HUES6 (cell line): ENCODE measurements at regions not wholly inside any gene's neighbourhood (a gene's known extent, or its start where the extent isn't known, plus 50 kb on each side); places are given as distances from the start of the nearest gene placed in this dataset.
"Not testable (repeated sequence)": the region's sequence is repeated elsewhere in the genome, so short reads cannot be mapped to it uniquely, and the experiment has no call there.

Experiments
- H3K27ac ChIP-seq: 2 replicates; pipeline ENCODE4 v1.7.0; 2013; ENCODE audit warnings: low read depth, mild to moderate bottlenecking, low read length, inconsistent platforms
- H3K27me3 ChIP-seq: 2 replicates; pipeline ENCODE4 v1.6.1; 2013; ENCODE audit warnings: low read length; ENCODE audit not compliant: control insufficient read depth, insufficient read depth
- H3K36me3 ChIP-seq: 2 replicates; pipeline ENCODE4 v1.6.1; 2013; ENCODE audit warnings: low read length; ENCODE audit not compliant: control insufficient read depth, insufficient read depth
- H3K4me1 ChIP-seq: 2 replicates; pipeline ENCODE4 v1.6.1; 2013; ENCODE audit warnings: low read length; ENCODE audit not compliant: control insufficient read depth, insufficient read depth
- H3K4me3 ChIP-seq: 2 replicates; pipeline ENCODE4 v1.5.1; 2013; ENCODE audit warnings: low read depth, low read length
- H3K9ac ChIP-seq: one replicate; pipeline ENCODE4 v1.6.1; 2013; ENCODE audit warnings: mild to moderate bottlenecking, low read length
- H3K9me3 ChIP-seq: 2 replicates; pipeline ENCODE4 v1.6.1; 2013; ENCODE audit warnings: low read depth, low read length; ENCODE audit not compliant: control insufficient read depth, insufficient read depth

- no peaks in the 10 kb centered on the region for H3K36me3 ChIP-seq
- no peak overlapping the region for H3K27ac ChIP-seq
- H3K9me3 ChIP-seq, result no peaks in the 10 kb centered on the region; the same call in 1 of the 2 replicates
- peaks cover 40% of the 10 kb centered on the region for H3K4me1 ChIP-seq
- no peaks in the 10 kb centered on the region for H3K27me3 ChIP-seq
- H3K9ac ChIP-seq, result no peak overlapping the region
- no peak overlapping the region for H3K4me3 ChIP-seq
These were observed 183.7 kb upstream of the LMCD1 start for GRCh38 chr3:8317661-8318649.

- Histone ChIP-seq H3K9me3 (no peaks in the 10 kb centered on the region; the same call in 1 of the 2 replicates), H3K4me3 (no peak overlapping the region), H3K36me3 (no peaks in the 10 kb centered on the region), H3K9ac (no peak overlapping the region), H3K27ac (no peak overlapping the region), H3K27me3 (no peaks in the 10 kb centered on the region), H3K4me1 (peaks cover 39% of the 10 kb centered on the region)
These were observed 181.5 kb upstream of the LMCD1 start for GRCh38 chr3:8319935-8320634.

- H3K4me1 ChIP-seq, result peaks cover 36% of the 10 kb centered on the region
- no peak overlapping the region for H3K4me3 ChIP-seq
- no peak overlapping the region for H3K27ac ChIP-seq
- no peaks in the 10 kb centered on the region for H3K36me3 ChIP-seq
- no peaks in the 10 kb centered on the region; the same call in 1 of the 2 replicates for H3K9me3 ChIP-seq
- no peak overlapping the region for H3K9ac ChIP-seq
- no peaks in the 10 kb centered on the region for H3K27me3 ChIP-seq
These were observed 180.7 kb upstream of the LMCD1 start for GRCh38 chr3:8320711-8321458.

GRCh38 chr3:8324747-8325146 is 176.9 kb upstream of the LMCD1 start:
- Histone ChIP-seq H3K9ac (no peak overlapping the region), H3K4me3 (no peak overlapping the region), H3K27ac (no peak overlapping the region), H3K4me1 (peaks cover 17% of the 10 kb centered on the region), H3K9me3 (no peaks in the 10 kb centered on the region), H3K27me3 (no peaks in the 10 kb centered on the region), H3K36me3 (no peaks in the 10 kb centered on the region)

- Histone ChIP-seq H3K9ac (no peak overlapping the region), H3K9me3 (no peaks in the 10 kb centered on the region), H3K27ac (no peak overlapping the region), H3K4me1 (peaks cover 14% of the 10 kb centered on the region), H3K27me3 (no peaks in the 10 kb centered on the region), H3K36me3 (no peaks in the 10 kb centered on the region), H3K4me3 (no peak overlapping the region)
These were observed 176.3 kb upstream of the LMCD1 start for GRCh38 chr3:8325306-8325705.

DNA sequence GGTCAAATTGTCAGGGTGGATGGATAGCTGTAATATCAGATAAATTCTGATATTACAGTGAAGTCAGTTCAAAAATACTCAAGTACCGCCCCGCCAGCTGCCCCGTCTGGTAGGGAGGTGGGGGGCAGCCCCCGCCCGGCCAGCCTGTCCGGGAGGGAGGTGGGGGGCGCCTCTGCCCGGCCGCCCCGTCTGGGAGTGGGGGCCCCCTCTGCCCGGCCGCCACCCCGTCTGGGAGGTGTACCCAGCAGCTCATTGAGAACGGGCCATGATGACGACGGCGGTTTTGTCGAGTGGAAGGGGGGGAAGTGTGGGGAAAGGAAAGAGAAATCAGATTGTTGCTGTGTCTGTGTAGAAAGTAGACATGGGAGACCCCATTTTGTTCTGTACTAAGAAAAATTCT is 175.8 kb upstream of the LMCD1 start:
- not testable (repeated sequence) for H3K9me3 ChIP-seq, H3K36me3 ChIP-seq, H3K27me3 ChIP-seq, H3K9ac ChIP-seq, H3K27ac ChIP-seq, H3K4me1 ChIP-seq, H3K4me3 ChIP-seq

GRCh38 chr3:8327739-8328138 is 173.9 kb upstream of the LMCD1 start:
- Histone ChIP-seq H3K9ac (no peak overlapping the region), H3K36me3 (no peaks in the 10 kb centered on the region), H3K27ac (no peak overlapping the region), H3K4me3 (no peak overlapping the region), H3K27me3 (no peaks in the 10 kb centered on the region), H3K4me1 (no peaks in the 10 kb centered on the region; the same call in 1 of the 2 replicates), H3K9me3 (no peaks in the 10 kb centered on the region)

- Histone ChIP-seq H3K9ac (no peak overlapping the region), H3K4me1 (no peaks in the 10 kb centered on the region; the same call in 1 of the 2 replicates), H3K27ac (no peak overlapping the region), H3K9me3 (no peaks in the 10 kb centered on the region), H3K27me3 (no peaks in the 10 kb centered on the region), H3K4me3 (no peak overlapping the region), H3K36me3 (no peaks in the 10 kb centered on the region)
These were observed 172.7 kb upstream of the LMCD1 start for GRCh38 chr3:8328967-8329366.

DNA sequence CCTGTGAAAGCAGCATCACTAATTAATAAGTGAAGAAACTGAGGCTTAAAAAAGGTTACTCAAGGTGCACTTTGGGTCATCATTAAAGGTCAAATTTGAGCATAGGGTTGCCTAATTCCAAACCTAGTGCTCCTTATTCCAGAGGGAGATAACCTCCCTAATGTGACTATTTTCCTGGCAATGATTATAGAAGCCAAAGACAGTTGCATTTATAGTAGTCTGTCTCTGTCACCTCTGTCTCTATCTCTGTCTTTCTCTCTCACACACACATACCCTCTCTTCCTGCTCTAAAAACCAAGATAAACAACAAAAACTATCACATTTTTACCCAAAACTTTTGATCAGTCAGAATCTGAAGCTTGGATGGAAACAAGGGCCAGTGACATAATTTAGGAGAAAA is 172.0 kb upstream of the LMCD1 start:
- no peak overlapping the region for H3K27ac ChIP-seq
- no peaks in the 10 kb centered on the region for H3K9me3 ChIP-seq

GRCh38 chr3:8336456-8336855 is 165.2 kb upstream of the LMCD1 start:
- no peaks in the 10 kb centered on the region for H3K27me3 ChIP-seq
- H3K9ac ChIP-seq, result no peak overlapping the region
- no peak overlapping the region for H3K4me3 ChIP-seq
- no peaks in the 10 kb centered on the region for H3K36me3 ChIP-seq
- no peak overlapping the region for H3K27ac ChIP-seq
- H3K9me3 ChIP-seq, result no peaks in the 10 kb centered on the region
- peaks cover 6% of the 10 kb centered on the region; the same call in 1 of the 2 replicates for H3K4me1 ChIP-seq

More for the DNA sequence above, 172.0 kb upstream of the LMCD1 start:
- H3K4me3 ChIP-seq, result no peak overlapping the region
- H3K4me1 ChIP-seq, result no peaks in the 10 kb centered on the region; the same call in 1 of the 2 replicates
- H3K27me3 ChIP-seq, result no peaks in the 10 kb centered on the region
- H3K36me3 ChIP-seq, result no peaks in the 10 kb centered on the region
- H3K9ac ChIP-seq, result no peak overlapping the region
